DMS 273 treated with DMSO at 0.1 percent for 48 hours (cell line): ENCODE measurements at regions not wholly inside any gene's neighbourhood (a gene's known extent, or its start where the extent isn't known, plus 50 kb on each side); places are given as distances from the start of the nearest gene placed in this dataset.

Experiments
- DNase-seq: peaks from one replicate; lab custom pipeline; 2025; lab: John Stamatoyannopoulos, UW

GRCh38 chr1:90494748-90495282 lies 222.3 kb downstream of the BARHL2 start:
- DNase-seq = no peak

GRCh38 chr1:90488451-90488850 lies 228.7 kb downstream of the BARHL2 start:
- DNase-seq = no peak

- DNase-seq = no peak
These were observed 230.1 kb downstream of the BARHL2 start for GRCh38 chr1:90486996-90487395.

- no peak for DNase-seq
These were observed 230.8 kb downstream of the BARHL2 start for GRCh38 chr1:90486134-90486824.

GRCh38 chr1:90480271-90480835 lies 236.7 kb downstream of the BARHL2 start:
- no peak for DNase-seq

GRCh38 chr1:90476994-90477393 lies 240.1 kb downstream of the BARHL2 start:
- no peak for DNase-seq

GRCh38 chr1:90476411-90476810 lies 240.7 kb downstream of the BARHL2 start:
- DNase-seq = no peak

- no peak for DNase-seq
These were observed 241.5 kb downstream of the BARHL2 start for GRCh38 chr1:90475631-90476030.

- no peak for DNase-seq
These were observed 242.4 kb downstream of the BARHL2 start for GRCh38 chr1:90474731-90475130.

GRCh38 chr1:90474158-90474557 lies 242.9 kb downstream of the BARHL2 start:
- DNase-seq = no peak

GRCh38 chr1:90472775-90473174 lies 244.3 kb downstream of the BARHL2 start:
- no peak for DNase-seq

GRCh38 chr1:90459570-90459969 lies 257.5 kb downstream of the BARHL2 start:
- no peak for DNase-seq

- no peak for DNase-seq
These were observed 259.1 kb downstream of the BARHL2 start for GRCh38 chr1:90457985-90458384.

GRCh38 chr1:90452491-90452890 lies 264.6 kb downstream of the BARHL2 start:
- DNase-seq = no peak

- no peak for DNase-seq
These were observed 273.7 kb downstream of the BARHL2 start for GRCh38 chr1:90443354-90443753.

- DNase-seq = peak; percentile 43
These were observed 281.8 kb downstream of the BARHL2 start for GRCh38 chr1:90435351-90435750.

GRCh38 chr1:90434460-90434859 lies 282.6 kb downstream of the BARHL2 start:
- no peak for DNase-seq

- DNase-seq = no peak
These were observed 300.0 kb downstream of the BARHL2 start for GRCh38 chr1:90417126-90417525.

GRCh38 chr1:90414201-90414600 lies 302.9 kb downstream of the BARHL2 start:
- no peak for DNase-seq

GRCh38 chr1:90413519-90413918 lies 303.6 kb downstream of the BARHL2 start:
- no peak for DNase-seq

GRCh38 chr1:90412563-90412962 lies 304.5 kb downstream of the BARHL2 start:
- DNase-seq = no peak

GRCh38 chr1:90411185-90411584 lies 305.9 kb downstream of the BARHL2 start:
- no peak for DNase-seq

GRCh38 chr1:90407737-90408136 lies 309.4 kb downstream of the BARHL2 start:
- DNase-seq = no peak

- DNase-seq = no peak
These were observed 311.4 kb downstream of the BARHL2 start for GRCh38 chr1:90405726-90406125.
